AG04450 (cell line): ENCODE measurements at regions not wholly inside any gene's neighbourhood (a gene's known extent, or its start where the extent isn't known, plus 50 kb on each side); places are given as distances from the start of the nearest gene placed in this dataset.

ENCODE experiments used
- CTCF ChIA-PET: fragments of 300-600, 350-600 bp; formaldehyde crosslinking; extraction: SDS; loops from one replicate; lab custom pipeline; 2022; ENCODE audit warnings: antibody characterized with exemption, inconsistent platforms; lab: Charles Lee
- POLR2A ChIA-PET: fragments of 350-600 bp; formaldehyde crosslinking; extraction: SDS; loops from one replicate; lab custom pipeline; 2021; ENCODE audit warnings: antibody characterized with exemption, inconsistent platforms; lab: Yijun Ruan, JAX
- DNase-seq: peaks from one replicate; pipeline ENCODE4 v3.0.0-alpha.2; 2011; ENCODE audit warnings: low read depth, low spot score
- H3K27ac ChIP-seq: one replicate; pipeline ENCODE4 v1.5.1; 2012; ENCODE audit warnings: low read depth, low read length, control low read depth
- H3K27me3 ChIP-seq: one replicate; pipeline ENCODE4 v1.6.0; 2012; ENCODE audit warnings: low read length; ENCODE audit not compliant: control insufficient read depth, insufficient read depth
- H3K4me3 ChIP-seq: 2 replicates; pipeline ENCODE4 v1.5.1; 2011; ENCODE audit warnings: mild to moderate bottlenecking, low read depth, low read length, control low read depth
- H3K9me3 ChIP-seq: 2 replicates; pipeline ENCODE4 v1.5.1; 2012; ENCODE audit warnings: low read length; ENCODE audit not compliant: control insufficient read depth, insufficient read depth
- CTCF ChIP-seq: IDR thresholded peaks from 2 replicates; pipeline ENCODE4 v1.5.1; 2011; ENCODE audit warnings: low read depth, low read length, control low read depth, inconsistent platforms

DNA sequence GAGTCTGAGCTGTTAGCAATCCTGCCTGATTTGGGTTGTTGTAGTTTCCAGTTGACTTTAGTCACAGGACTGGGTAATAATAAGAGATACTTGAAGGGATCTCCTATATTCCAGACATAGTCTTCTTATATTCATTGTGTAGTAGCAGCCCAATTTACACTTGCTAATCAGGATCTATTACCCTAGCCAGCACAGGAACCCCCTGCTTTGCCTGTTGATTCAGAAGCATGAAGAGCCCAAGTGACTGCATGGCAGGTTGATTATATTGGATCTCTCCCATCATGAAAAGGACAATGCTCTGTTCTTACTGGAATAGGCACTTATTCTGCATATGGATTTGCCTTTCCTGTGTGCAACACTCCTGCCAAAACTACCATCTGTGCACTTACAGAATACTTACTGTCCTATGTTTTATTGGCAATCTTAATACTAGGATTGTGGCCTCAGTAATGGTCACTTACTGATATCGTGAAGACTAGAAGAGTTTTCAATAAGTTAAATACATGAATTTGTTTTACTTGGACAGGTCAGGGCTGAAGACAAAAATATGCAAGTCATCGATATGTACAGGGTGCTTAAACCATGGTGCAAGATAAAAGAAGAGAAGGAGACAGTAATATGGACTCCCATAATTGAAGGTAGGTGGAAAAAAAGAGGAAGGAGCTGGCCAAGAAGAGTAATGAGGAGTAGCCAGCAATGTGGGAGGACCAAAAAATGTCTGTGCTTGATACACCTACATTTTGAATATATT, 304.1 kb downstream of the MCTP2 start:
- no peak for TF ChIP-seq CTCF
- POLR2A ChIA-PET = no interaction called here
- no peak overlapping the region for H3K27ac ChIP-seq
- DNase-seq = no peak
- no peaks in the 10 kb centered on the region for H3K9me3 ChIP-seq
- H3K27me3 ChIP-seq = no peaks in the 10 kb centered on the region
- no peak overlapping the region for H3K4me3 ChIP-seq
- CTCF ChIA-PET = no interaction called here

- no peaks in the 10 kb centered on the region for H3K9me3 ChIP-seq
- no peaks in the 10 kb centered on the region for H3K27me3 ChIP-seq
- no peak for DNase-seq
- ChIA-PET CTCF (interaction anchor here (0.6 kb wide), 1 partner anchor 46 kb away, joined by 3 read pairs; no protein-coding TSS in a partner anchor), POLR2A (no interaction called here)
- H3K27ac ChIP-seq = no peak overlapping the region
- TF ChIP-seq CTCF = no peak
- H3K4me3 ChIP-seq = no peak overlapping the region
These were observed 305.2 kb downstream of the MCTP2 start for GRCh38 chr15:94536549-94536948.

- H3K9me3 ChIP-seq = no peaks in the 10 kb centered on the region
- ChIA-PET POLR2A (no interaction called here), CTCF (no interaction called here)
- H3K4me3 ChIP-seq = no peak overlapping the region
- TF ChIP-seq CTCF = no peak
- H3K27ac ChIP-seq = no peak overlapping the region
- no peaks in the 10 kb centered on the region for H3K27me3 ChIP-seq
- no peak for DNase-seq
These were observed 306.9 kb downstream of the MCTP2 start for GRCh38 chr15:94538280-94538679.

- ChIA-PET POLR2A (no interaction called here), CTCF (interaction anchor here (0.7 kb wide), 1 partner anchor 35 kb away, joined by 3 read pairs; no protein-coding TSS in a partner anchor)
- Histone ChIP-seq H3K9me3 (no peaks in the 10 kb centered on the region), H3K27me3 (no peaks in the 10 kb centered on the region), H3K27ac (no peak overlapping the region), H3K4me3 (no peak overlapping the region)
- no peak for DNase-seq
- TF ChIP-seq CTCF = no peak
These were observed 311.0 kb downstream of the MCTP2 start for GRCh38 chr15:94542391-94542790.

DNA sequence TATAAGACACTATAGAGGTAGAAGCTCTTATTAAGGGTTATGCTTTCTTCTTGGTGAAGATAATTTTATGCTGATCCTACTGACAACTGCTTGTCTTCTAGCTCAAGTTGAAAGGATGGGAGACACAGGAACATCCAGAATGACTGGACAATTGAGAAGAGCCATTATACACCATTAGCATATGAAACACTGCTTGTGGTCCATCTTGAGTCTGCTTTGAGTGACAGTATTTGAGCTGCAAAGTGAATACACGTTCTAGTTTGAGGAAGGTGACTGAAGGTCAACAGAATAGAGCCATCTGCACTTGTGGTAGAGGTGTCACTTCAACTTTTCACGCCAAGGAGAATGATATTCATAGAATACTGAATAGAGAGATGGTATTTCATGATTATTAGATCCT, 315.4 kb downstream of the MCTP2 start:
- POLR2A ChIA-PET = no interaction called here
- TF ChIP-seq CTCF = no peak

More for the DNA sequence above, 315.4 kb downstream of the MCTP2 start:
- H3K4me3 ChIP-seq = no peak overlapping the region
- H3K9me3 ChIP-seq = no peaks in the 10 kb centered on the region
- no peak for DNase-seq
- no peak overlapping the region for H3K27ac ChIP-seq
- CTCF ChIA-PET = no interaction called here
- no peaks in the 10 kb centered on the region for H3K27me3 ChIP-seq
